NCI-H146 treated with DMSO at 0.1 percent for 48 hours (cell line): ENCODE measurements at regions not wholly inside any gene's neighbourhood (a gene's known extent, or its start where the extent isn't known, plus 50 kb on each side); places are given as distances from the start of the nearest gene placed in this dataset.

ENCODE experiments used
- DNase-seq: peaks from one replicate; lab custom pipeline; 2025; ENCODE audit not compliant: unreplicated experiment; lab: John Stamatoyannopoulos, UW

DNA sequence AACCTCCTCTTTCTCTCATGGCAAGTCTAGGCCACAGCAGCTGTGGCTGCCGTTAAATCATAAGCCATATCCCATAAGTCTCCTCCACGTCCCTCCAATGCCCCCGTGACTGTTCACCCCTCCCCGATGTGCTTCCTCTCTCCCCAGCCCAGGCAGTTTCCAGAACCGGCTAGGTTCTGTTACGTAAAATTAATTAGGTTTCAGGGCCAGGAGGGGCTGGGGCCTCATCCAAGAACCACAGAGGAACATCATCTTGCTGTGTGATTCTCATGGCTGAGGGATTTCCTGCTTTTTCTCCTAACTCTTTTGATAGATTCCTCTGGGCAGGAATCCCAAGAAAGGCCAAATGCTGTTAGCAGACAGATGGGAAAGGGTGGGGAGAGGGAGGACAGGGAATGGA is 141.8 kb upstream of the AJAP1 start:
- DNase-seq: no peak

DNA sequence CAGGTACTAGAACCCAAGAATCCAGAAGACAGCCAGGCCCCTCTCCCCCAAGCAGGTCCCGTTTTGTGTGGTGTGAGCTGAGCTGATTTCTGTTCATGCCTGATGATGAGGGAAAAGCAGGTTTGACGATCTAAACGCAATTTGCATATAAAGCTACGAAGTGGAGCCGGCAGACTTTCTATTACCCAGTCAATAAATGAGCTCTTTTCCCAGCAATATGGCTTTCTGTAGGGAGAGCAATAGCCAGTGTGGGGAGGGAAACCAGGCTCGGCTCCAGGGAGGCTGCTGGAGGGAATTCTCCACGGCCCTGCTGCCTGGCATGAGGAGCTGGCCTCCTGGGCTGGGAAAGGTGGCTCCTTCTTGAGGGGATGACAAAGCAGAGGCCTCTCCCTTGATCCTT is 140.7 kb upstream of the AJAP1 start:
- DNase-seq: no peak

DNA sequence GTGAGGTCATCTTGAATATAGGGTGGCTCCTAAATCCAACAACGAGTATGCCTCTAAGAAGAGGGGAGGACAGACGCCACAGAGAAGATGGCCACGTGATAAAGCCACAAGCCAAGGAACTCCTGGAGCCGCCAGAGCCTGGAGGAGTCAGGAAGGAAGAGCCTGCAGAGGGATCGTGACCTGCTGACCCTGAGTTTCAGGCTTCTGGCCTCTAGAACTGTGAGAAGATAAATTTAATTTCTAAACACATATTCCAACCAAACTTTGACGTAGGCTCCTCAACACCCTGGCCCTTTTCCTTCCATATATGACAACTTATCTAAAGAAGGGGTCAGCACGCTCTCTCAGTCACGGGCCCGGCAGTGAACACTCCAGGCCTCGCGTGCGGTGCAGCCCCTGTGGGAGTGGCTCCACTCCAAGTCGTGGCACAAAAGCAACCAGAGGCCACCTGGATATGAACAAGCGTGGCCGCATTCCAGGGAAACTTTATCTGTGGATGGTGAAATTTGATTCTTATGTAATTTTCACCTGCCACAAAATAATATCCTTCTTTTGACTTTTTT is 138.6 kb upstream of the AJAP1 start:
- DNase-seq: no peak

DNA sequence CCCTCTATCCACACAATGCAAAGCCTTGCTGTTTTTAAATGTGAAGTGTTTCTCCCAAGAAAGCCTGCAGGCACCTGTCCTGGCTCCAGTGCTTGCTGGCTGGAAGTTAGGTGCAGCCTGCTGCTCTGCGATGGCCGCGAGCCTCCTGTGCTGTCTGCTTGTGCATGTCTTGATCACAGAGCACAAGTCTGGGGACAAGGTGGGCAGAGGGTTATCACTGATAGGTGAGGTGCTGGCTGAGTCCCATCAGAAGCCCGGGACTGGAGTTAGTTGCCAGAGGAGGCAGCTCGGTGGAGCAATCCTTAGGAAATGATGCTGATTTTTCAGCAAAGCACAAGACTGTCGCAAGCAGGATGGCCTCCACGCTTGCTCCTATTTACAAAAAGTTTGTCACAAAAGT is 137.8 kb upstream of the AJAP1 start:
- no peak for DNase-seq

DNA sequence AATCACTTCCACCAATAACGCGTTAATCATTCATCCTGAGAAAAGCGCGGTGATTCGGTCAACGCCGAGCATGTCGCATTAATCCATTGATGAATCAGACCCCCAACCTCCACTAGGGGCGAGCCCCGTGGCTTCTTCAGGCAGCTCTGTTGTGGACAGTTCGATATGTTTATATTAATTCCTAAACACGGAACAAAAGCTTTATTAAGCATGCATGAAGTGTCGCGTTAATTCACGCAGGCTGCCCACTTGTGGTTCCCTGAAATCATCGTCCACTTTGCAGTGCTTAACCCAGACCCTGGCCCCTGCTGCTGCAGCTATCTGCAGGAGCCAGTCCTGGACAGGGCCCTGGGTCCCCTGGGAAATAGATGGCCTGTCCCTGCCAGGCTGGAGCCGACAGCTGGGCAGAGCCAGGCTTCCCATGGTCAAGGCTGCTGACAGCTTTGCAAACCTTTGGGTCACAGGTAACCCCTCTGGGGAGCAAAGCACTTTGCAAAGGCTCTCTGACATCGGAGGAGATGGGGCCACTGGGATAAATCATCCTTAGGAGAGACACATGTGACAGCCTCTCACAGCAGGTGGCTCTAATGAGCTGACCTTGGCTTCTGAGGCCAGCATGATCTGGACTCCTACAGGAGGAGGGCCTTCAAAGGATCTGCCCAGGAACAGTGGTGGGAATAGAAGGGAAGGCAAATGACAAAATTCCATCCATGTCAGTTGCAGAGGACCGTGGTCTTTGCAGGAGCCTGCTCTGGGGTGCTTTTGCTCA is 137.0 kb upstream of the AJAP1 start:
- DNase-seq: no peak

DNA sequence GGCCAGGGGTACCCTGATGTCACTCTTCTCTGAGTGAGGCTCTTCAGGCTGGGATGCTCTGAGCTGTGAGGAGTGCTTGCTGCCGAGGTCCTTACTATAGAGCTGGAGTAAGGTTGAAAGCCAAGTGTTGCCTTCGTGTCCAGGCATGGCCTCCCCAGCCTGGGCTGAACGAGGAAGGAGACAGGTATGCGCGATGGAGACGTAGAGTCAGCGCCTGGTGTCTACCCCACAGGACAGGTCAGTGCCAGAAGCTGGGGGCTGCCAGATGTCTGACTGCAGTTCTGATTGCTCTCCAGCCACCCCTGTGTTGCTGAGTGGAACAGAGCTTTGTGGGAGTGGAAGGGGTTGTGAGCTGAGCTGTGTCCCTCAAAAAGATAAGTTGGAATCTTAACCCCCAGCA is 135.8 kb upstream of the AJAP1 start:
- no peak for DNase-seq

DNA sequence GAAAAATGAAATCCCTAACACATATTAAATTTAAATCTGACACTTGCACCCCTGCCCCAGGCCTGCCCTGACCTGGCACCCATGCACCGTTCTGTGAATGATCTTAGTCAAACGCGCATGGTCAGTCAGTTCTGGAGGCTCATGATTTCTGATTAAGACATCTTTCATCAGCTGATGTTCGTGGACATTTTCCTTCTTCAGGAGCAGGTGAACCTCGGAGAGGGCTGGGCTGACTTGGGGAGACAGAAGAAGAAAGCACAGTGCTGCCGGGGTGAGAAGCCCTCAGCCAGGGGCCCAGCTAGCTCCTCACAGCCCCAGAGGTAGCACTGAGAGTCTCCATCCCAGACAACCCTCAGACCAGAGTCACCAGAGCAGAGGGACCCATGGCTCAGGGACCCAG is 134.5 kb upstream of the AJAP1 start:
- no peak for DNase-seq

DNA sequence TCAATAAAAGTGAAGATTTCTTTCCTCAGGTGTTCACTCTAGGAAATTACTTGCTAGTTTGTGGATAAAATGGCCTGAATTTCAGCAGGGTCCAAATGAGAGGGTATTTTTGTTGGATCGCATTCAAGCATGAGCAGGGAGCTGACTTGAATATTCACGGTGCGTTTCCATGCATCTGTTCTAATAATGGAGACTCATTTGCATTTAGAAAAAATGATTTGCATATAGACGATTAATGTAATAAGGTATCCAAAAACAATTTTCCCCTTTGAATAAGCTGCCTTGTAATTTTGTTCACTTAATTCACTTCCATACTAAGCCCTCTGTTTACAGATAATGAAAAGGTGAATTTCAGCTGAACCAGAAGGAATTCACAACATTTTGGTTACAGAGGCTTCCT is 130.9 kb upstream of the AJAP1 start:
- no peak for DNase-seq

DNA sequence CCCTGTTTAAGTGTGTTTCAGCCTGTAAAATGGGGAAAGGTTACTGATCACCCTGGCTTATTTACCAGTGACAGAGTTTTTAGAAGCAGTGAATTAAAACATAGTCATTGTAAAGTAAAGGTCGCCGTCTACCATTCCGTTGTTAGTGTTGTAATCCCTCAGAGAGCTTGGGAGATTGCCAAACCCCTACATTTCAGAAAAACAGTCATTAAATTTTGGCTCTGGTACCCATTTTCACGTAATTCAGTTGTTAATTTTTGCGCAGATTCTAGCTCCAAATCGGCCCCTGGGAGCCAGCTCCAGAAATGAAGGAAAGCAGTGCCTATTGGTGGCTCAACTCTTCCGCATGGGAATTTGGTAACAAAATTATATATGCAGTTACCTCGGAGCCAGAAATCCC is 127.7 kb upstream of the AJAP1 start:
- DNase-seq: no peak

DNA sequence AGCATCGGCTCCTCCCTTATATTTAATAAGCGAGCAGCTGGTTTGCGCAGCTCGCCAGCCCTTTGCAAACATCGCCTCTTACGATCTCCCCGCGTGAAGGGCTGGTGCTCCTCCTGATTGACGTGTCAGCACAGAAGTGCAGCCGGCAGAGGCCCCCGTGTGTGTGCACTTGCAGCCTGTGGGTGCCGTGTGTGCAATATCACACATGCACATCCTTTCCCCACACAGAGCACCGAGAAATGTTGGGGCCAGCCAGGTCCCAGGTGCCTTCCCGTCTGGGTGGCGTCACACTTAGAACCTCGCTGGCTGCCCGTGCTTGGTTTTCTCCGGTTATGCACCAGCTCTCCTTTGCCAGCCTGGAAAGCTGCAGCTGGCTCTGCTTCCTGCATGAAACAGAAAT is 126.6 kb upstream of the AJAP1 start:
- DNase-seq: no peak

DNA sequence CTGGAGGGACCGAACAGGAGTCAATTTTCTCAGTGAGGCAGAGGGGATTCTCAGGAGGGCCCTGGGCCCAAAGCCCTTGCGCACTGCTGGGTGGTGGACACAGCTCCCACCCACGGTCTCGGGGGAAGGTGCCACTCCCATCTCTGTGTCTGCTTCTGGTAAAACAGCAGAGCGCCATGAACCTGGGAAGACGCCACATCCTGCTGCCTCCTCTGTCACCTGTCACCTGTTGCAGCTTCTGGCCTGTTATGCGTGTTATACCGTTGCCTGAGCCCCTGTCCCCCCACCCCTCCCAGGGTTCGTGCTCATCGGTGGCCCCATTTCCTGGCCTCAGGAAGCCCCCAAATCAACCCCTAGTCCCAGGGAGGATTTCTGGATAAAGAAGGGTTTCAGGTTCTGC is 125.8 kb upstream of the AJAP1 start:
- DNase-seq: no peak

DNA sequence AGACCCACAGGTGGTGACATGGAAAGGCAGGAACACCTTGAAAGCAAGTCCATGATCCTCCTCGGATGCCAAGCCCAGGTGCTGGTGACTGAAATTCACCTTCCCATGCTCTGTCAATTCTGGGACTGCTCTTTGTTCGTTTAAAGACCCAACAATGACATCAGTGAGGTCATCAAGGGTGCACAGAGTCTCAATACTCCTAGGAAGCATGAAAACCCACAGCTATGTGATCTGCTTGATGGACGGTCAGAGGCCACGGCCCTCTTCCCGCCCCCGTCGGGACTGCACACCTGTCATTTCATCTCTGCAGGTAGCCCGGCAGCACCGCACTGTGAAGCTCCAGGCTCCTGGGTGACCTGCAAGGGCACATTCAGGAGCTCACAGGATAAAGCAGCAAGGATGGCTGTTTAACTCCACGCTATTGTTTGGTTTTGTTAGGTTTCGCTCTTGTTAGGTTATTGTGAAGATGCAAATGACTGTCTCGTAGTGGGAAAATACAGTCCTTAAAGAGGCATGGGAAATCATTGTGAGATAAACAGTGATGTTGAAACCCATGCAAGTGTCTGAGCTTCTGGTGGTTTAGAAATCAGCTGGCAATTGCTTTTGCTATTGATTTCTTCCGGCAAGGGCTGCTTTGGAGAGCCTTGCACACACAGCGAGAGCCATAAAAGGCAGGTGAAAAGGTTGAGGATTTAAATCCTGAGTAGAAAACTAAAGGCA is 124.8 kb upstream of the AJAP1 start:
- DNase-seq: no peak

DNA sequence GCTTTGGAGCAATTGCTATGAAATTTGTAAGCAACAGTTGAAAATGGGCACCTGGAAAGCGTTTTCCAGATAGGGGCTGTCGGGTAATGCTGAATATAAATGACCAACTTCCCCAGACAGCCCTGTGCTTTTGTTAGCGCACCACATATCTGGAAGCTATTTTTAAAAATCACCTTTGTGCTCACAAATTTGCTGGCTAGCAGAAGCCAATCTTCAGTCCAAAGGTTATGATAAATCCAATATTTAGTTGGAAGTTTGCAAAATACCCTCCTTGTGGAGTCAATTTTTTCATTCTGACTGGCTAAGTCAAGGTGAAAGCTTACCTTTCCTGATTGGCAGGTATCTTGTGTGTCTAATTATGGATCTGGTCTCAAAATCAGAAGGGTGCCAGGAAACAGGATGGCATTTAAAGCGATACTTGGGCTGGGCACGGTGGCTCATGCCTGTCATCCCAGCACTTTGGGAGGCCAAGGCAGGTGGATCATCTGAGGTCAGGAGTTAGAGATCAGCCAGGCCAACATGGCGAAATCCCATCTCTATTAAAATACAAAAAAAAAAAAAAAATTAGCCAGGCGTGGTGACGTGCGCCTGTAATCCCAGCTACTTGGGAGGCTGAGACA is 124.1 kb upstream of the AJAP1 start:
- no peak for DNase-seq

DNA sequence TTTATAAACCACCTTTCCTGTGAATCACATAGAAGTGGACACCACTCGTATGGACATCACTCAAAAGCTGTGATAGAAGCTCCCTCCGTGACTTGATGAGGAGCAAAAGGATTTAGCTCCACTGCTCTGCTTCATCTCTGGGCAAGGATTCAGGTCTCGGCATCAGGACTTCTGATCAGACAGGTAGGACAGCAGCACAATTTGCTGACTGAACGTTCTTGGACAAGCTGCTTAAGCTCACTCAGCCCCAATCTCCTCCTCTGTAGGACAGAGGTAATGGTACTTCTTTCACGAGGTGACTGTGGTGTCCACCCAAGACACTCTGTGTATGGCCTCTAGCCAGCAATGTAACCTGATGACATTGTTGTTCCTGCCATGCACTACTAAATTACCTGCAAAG is 122.6 kb upstream of the AJAP1 start:
- no peak for DNase-seq

DNA sequence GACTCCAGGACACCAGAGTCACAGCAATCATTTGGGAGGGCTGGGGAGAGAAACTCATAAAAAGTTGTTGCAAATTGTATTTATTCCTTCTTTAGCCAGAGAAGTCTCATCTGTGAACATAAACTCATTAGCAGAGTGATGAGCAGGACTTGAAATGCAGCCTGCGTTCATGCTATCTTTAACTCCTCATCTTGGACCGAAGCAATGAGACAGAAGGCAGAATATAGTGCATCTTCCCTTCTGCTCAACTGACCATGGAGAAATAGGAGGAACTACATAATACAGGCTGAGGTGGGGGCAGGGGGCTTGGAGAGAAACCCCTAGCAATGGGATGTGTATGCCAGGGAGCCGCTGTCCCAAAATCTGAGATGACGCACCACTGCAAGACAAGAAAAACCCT is 121.8 kb upstream of the AJAP1 start:
- no peak for DNase-seq

DNA sequence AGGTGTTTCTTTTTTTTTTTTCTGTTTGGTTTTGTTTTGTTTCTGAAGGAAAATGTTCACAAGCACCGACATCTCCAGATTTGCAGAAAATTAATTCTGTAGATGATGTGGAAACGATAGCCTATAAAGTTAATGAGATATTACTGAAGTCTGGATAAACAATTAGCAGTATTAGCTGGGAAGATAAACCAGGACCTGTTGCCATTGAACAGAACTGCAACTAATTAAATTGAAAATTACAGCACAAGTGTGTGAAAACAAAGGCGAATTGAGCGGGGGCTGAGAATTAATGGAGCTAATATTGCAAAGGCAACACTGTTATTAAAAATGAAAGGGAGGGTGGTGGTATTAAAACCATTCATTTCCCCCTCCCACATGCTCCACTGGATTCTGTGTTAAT is 107.5 kb upstream of the AJAP1 start:
- DNase-seq: no peak

DNA sequence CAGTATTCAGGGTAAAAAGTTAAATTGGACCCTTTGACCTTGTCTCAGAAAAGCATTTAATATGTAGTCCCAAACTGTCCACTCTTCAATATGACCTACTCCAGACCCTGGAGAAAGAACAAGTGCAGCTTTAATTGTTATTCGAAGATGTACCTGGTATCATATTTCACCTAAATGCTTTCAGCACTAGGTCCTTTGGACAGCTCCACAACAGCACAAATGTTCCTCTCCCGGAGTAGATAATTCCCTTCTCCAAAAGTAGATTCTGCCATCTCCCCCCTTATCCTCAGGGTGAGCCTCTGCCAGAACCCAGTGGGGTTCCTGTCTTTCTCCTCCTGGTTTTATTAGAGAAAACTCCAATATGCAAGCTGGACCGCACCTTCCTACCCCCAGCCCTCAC is 104.5 kb upstream of the AJAP1 start:
- no peak for DNase-seq

DNA sequence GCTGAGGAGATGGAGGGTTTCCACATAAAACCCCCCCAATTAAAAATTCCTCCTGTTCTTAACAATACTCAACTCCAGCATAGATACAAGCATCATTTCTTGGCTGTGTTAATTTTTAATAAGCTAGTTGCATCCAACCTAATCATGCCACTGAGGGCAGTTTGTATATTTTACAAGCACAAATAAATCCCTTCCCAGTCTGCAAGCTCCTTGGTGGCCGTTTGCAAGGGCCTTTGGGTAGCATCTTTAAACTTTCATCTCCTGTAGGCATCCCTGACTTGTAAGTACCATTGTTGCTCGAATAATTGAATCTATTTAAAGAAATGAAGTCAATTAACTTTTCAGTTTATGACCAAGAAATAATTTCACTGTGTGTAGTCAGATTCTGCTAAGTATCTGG is 103.5 kb upstream of the AJAP1 start:
- DNase-seq: no peak

DNA sequence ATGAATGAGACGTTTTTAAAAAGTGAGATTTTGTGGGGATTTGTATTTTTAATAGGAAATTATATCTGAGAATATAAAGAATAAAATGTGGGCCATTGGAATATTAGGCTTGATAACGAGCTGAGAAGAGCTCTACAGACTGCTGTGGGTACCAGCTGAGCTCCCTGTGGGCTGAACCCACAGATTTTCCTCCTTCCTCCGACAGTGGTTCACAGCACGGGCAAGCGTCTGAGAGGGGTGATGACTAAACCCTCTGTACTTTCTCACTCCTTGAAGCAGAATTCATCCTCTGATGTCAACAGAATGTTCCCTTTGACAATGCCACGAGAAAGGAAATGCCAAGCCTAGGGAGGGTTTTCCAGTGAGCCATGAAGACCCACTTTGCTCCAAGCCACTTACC is 102.7 kb upstream of the AJAP1 start:
- no peak for DNase-seq

DNA sequence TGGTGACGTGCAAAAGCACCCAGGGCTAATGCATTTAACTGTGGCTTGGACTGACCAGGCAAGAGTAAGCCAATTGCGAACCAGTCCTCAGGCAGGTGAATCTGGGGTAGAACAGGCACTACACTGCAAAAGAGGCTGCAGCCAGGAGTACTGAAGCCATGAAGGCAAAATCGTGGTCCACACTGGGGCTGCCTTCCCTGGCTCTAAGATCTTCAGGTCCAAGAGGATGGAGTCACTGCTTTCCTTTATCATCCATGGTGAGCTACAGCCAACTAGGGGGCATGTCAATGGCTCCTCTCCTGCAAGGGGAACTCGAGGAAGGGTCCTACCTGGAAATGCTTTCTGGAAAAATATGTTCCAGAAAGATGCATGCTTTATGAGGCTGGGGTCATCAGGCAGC is 100.6 kb upstream of the AJAP1 start:
- no peak for DNase-seq

DNA sequence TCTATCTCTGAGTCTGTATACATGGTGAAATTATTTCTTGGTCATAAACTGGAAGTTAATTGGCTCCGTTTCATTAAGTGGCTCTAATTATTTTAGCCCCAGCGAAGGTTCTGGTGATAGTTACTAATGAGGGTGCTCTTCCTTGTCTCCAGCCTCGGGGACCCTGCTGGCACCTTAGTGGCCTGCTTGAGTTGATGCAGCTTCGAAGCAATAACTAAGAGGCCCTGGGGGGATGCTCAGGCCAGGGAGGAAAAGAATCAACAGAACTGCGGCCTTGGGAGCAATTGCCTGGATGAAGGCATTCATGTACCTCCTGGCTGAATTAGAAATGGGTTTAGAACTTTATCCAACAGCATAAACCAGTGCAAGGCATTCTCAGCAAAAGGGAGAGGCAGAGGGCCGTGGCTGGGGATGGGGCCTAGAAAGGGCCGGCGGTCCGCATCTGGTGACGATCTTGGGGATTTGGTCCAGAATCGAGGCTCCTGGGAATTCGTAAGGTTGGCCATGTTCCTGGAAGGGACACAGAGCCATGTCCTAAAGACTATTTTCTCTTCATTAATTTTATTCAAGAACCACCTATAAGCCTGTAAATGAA is 100.0 kb upstream of the AJAP1 start:
- DNase-seq: no peak

DNA sequence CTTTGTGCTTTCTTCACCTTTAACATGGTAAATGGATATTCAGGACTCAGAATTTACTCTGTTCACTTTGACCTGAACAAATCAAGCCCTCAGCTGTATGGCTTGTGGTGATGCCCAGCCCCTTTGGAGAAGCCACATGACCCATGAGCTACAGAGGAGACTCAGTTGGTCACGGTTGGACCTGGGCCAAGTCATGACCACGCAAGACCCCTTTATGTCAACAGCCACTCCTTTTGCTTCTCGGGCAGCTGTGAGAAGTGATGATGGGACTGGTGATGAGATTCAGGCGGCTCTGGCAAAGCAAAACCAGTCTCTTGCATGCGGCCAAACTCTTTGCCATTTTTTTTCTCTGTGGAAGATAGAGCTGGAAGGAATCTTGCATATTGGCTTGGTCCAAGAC is 96.5 kb upstream of the AJAP1 start:
- DNase-seq: no peak
